Neural crest cell (in vitro differentiated cells): ENCODE measurements at regions not wholly inside any gene's neighbourhood (a gene's known extent, or its start where the extent isn't known, plus 50 kb on each side); places are given as distances from the start of the nearest gene placed in this dataset.

ENCODE experiments used
- DNase-seq: peaks from one replicate; pipeline ENCODE4 v3.0.0; 2021; ENCODE audit warnings: low read depth, mixed read lengths, low spot score
- H3K27ac Mint-ChIP-seq: one replicate; pipeline ENCODE4 v1.8.0; 2021; ENCODE audit warnings: mild to moderate bottlenecking, mixed read lengths; ENCODE audit not compliant: unreplicated experiment
- H3K27me3 Mint-ChIP-seq: 2 replicates; pipeline ENCODE4 v1.8.0; 2021; ENCODE audit warnings: low read depth, mild to moderate bottlenecking, mixed read lengths
- H3K36me3 Mint-ChIP-seq: 2 replicates; pipeline ENCODE4 v1.8.0; 2021; ENCODE audit warnings: low read depth, mild to moderate bottlenecking, mixed read lengths
- H3K4me1 Mint-ChIP-seq: 2 replicates; pipeline ENCODE4 v1.8.0; 2021; ENCODE audit warnings: mixed read lengths
- H3K4me3 Mint-ChIP-seq: one replicate; pipeline ENCODE4 v1.8.0; 2021; ENCODE audit warnings: mild to moderate bottlenecking, mixed read lengths
- H3K9me3 Mint-ChIP-seq: 2 replicates; pipeline ENCODE4 v1.8.0; 2021; ENCODE audit warnings: mixed read lengths
- CTCF ChIP-seq: fragments of 200-600 bp; sonication (generic); conservative IDR thresholded peaks from 2 replicates; pipeline ENCODE4 v1.5.0; 2021; ENCODE audit warnings: antibody characterized with exemption, mild to moderate bottlenecking

GRCh38 chr11:16440136-16440535, 83.8 kb upstream of the SOX6 start:
- H3K27ac Mint-ChIP-seq = no peak overlapping the region
- no peak overlapping the region for H3K4me3 Mint-ChIP-seq
- H3K27me3 Mint-ChIP-seq = no peaks in the 10 kb centered on the region
- H3K4me1 Mint-ChIP-seq = peaks cover 7% of the 10 kb centered on the region
- no peak for DNase-seq
- no peaks in the 10 kb centered on the region for H3K9me3 Mint-ChIP-seq
- H3K36me3 Mint-ChIP-seq = no peaks in the 10 kb centered on the region
- no peak for TF ChIP-seq CTCF

GRCh38 chr11:16434036-16434435, 77.7 kb upstream of the SOX6 start:
- no peak for TF ChIP-seq CTCF
- DNase-seq = no peak
- no peaks in the 10 kb centered on the region for H3K27me3 Mint-ChIP-seq
- H3K9me3 Mint-ChIP-seq = peaks cover 14% of the 10 kb centered on the region
- no peak overlapping the region for H3K27ac Mint-ChIP-seq
- no peaks in the 10 kb centered on the region for H3K4me1 Mint-ChIP-seq
- no peak overlapping the region for H3K4me3 Mint-ChIP-seq
- peaks cover 18% of the 10 kb centered on the region for H3K36me3 Mint-ChIP-seq

GRCh38 chr11:16430674-16431073, 74.3 kb upstream of the SOX6 start:
- Mint-ChIP-seq H3K4me1 (no peaks in the 10 kb centered on the region), H3K9me3 (peaks cover 18% of the 10 kb centered on the region), H3K4me3 (no peak overlapping the region), H3K27ac (no peak overlapping the region), H3K27me3 (no peaks in the 10 kb centered on the region), H3K36me3 (peaks cover 25% of the 10 kb centered on the region)
- TF ChIP-seq CTCF = no peak
- DNase-seq = no peak

GRCh38 chr11:16421826-16422225, 65.5 kb upstream of the SOX6 start:
- Mint-ChIP-seq H3K27ac (no peak overlapping the region), H3K36me3 (peaks cover 9% of the 10 kb centered on the region), H3K4me1 (peaks cover 22% of the 10 kb centered on the region), H3K4me3 (no peak overlapping the region), H3K27me3 (no peaks in the 10 kb centered on the region), H3K9me3 (no peaks in the 10 kb centered on the region)
- no peak for DNase-seq
- TF ChIP-seq CTCF = no peak

- H3K36me3 Mint-ChIP-seq = no peaks in the 10 kb centered on the region
- DNase-seq = no peak
- H3K27ac Mint-ChIP-seq = no peak overlapping the region
- no peak for TF ChIP-seq CTCF
- H3K4me1 Mint-ChIP-seq = peaks cover 25% of the 10 kb centered on the region
- no peaks in the 10 kb centered on the region for H3K27me3 Mint-ChIP-seq
- no peaks in the 10 kb centered on the region for H3K9me3 Mint-ChIP-seq
- H3K4me3 Mint-ChIP-seq = no peak overlapping the region
These were observed 62.2 kb upstream of the SOX6 start for GRCh38 chr11:16418428-16419097.
